GM19438 (cell line): ENCODE measurements at regions not wholly inside any gene's neighbourhood (a gene's known extent, or its start where the extent isn't known, plus 50 kb on each side); places are given as distances from the start of the nearest gene placed in this dataset.

Source experiments
- ATAC-seq: cut with Tn5 transposase; IDR thresholded peaks from one replicate; pipeline ENCODE4 v1.9.1; 2021; ENCODE audit warnings: low read depth; ENCODE audit not compliant: unreplicated experiment

DNA sequence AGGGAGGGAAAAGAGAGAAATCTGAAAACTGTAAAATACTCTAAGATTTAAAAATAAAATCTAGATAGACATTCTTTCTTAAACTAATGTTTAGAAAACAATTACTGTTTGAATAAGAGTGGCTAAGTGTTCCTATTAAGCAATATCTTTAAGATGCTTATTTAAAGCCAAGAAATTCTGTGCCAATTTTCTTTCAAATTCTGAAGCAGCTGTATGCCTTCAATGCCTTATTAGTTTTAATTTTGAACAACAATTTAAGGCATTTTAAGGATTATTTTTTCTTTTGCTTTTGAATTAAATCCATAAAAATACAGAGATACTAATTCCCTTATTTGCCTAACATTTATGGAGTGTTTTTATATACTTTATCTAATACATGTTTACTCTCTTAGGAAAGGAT, 50.3 kb upstream of the KITLG start:
- ATAC-seq, result no peak
